ENCODE measurements at regions not wholly inside any gene's neighbourhood (a gene's known extent, or its start where the extent isn't known, plus 50 kb on each side); places are given as distances from the start of the nearest gene placed in this dataset.
"Not testable (repeated sequence)": the region's sequence is repeated elsewhere in the genome, so short reads cannot be mapped to it uniquely, and the experiment has no call there.

DNA sequence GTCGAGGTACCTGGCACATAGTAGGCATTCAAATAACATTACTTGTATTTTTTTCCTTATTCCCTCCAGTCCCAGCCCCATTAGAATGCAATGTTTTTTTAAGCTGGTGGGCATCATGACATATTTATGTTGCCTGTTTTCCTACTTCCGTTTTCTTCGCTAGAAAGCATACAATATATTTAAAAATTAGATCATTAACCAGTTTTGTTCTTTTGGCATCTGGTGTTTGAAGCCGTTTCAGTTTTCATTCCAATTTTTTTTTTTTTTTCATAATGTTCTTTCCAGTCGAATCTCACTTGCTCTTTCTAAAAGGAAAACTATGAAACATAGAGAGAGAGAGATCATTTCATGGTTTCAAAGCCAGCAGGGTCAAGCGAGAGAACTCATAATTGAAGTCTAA lies 228.3 kb upstream of the C9orf72 start:
- no peak for DNase-seq
- no peaks in the 10 kb centered on the region for H3K36me3 Mint-ChIP-seq
- no peaks in the 10 kb centered on the region for H3K4me1 Mint-ChIP-seq
- intact Hi-C loops (cut with micrococcal nuclease): no loop called here
- no peaks in the 10 kb centered on the region for H3K27me3 Mint-ChIP-seq
- POLR2A ChIA-PET (ENCODE audit: partially characterized antibody): no interaction called here
- CTCF ChIA-PET (ENCODE audit: partially characterized antibody): no interaction called here
- no peaks in the 10 kb centered on the region for H3K27me3 ChIP-seq (ENCODE audit: insufficient read depth, low read length)
- no peak overlapping the region for H3K4me3 ChIP-seq (ENCODE audit: low read length in 2 of 2)
- H3K4me3 Mint-ChIP-seq: no peak overlapping the region
- no peaks in the 10 kb centered on the region for H3K9me3 ChIP-seq (ENCODE audit: control insufficient read depth in 1 of 2, low read length in 2 of 2)
- H3K4me1 ChIP-seq (ENCODE audit: insufficient read depth, low read length): no peaks in the 10 kb centered on the region
- no peaks in the 10 kb centered on the region for H3K36me3 ChIP-seq (ENCODE audit: insufficient read depth, low read length)
- H3K27ac ChIP-seq (ENCODE audit: low read depth, low read length): no peak overlapping the region
- no peaks in the 10 kb centered on the region for H3K9me3 Mint-ChIP-seq
- H3K27ac Mint-ChIP-seq: no peak overlapping the region

DNA sequence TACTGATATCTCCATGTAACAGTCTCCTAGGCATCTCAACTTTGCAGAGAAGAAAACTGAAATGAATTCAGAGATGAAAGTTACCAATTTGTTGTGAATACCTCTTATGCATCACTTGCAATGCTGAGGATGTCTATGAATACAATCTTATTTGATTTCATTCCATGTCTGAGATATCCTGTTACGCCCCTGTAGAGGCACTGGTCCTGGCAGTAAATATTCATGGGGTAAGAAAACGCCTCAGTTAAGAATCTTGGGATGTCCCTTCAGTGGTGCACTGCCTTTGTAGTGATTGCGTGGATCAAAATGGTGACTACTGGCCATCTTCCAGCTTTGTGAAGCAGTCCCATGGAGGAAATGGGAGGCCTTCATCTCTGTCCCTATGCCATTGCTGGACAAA lies 229.1 kb upstream of the C9orf72 start:
- POLR2A ChIA-PET (ENCODE audit: partially characterized antibody): no interaction called here
- Histone ChIP-seq H3K27me3 (ENCODE audit: insufficient read depth, low read length) (no peaks in the 10 kb centered on the region), H3K27ac (ENCODE audit: low read depth, low read length) (no peak overlapping the region), H3K4me3 (ENCODE audit: low read length in 2 of 2) (no peak overlapping the region), H3K9me3 (ENCODE audit: control insufficient read depth in 1 of 2, low read length in 2 of 2) (no peaks in the 10 kb centered on the region), H3K36me3 (ENCODE audit: insufficient read depth, low read length) (no peaks in the 10 kb centered on the region), H3K4me1 (ENCODE audit: insufficient read depth, low read length) (no peaks in the 10 kb centered on the region)
- CTCF ChIA-PET (ENCODE audit: partially characterized antibody): no interaction called here
- Mint-ChIP-seq H3K36me3 (no peaks in the 10 kb centered on the region), H3K27me3 (no peaks in the 10 kb centered on the region), H3K4me1 (no peaks in the 10 kb centered on the region), H3K9me3 (no peaks in the 10 kb centered on the region), H3K27ac (no peak overlapping the region), H3K4me3 (no peak overlapping the region)
- intact Hi-C loops (cut with micrococcal nuclease): no loop called here
- no peak for DNase-seq

DNA sequence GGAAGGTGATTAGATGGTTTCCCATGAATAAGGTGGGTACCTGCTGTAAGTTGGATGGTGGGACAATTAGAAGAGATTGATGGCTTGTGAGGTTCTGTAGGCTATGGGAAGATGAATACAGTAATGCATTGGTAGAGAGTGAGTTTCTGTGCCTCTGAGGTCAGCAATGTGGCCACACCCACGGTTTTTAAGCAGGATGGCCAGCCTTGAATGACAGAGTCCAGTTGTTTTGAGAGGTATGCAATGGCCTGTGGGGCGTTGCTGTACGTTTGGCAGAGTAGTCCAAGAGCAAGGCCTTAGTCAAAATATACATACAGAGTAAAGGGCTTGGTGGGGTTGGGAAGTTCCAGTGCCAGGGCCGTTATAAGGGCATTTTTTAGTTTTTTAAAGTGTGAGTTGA lies 235.6 kb upstream of the C9orf72 start:
- Mint-ChIP-seq H3K36me3 (no peaks in the 10 kb centered on the region), H3K4me3 (no peak overlapping the region), H3K9me3 (no peaks in the 10 kb centered on the region), H3K27ac (no peak overlapping the region), H3K27me3 (peaks cover 0 to 2% of the 10 kb centered on the region in 2 donors), H3K4me1 (no peaks in the 10 kb centered on the region)
- ChIA-PET POLR2A (ENCODE audit: partially characterized antibody) (no interaction called here), CTCF (ENCODE audit: partially characterized antibody) (no interaction called here)
- Histone ChIP-seq H3K27me3 (ENCODE audit: insufficient read depth, low read length) (no peaks in the 10 kb centered on the region), H3K36me3 (ENCODE audit: insufficient read depth, low read length) (no peaks in the 10 kb centered on the region), H3K4me1 (ENCODE audit: insufficient read depth, low read length) (no peaks in the 10 kb centered on the region), H3K27ac (ENCODE audit: low read depth, low read length) (no peak overlapping the region), H3K4me3 (ENCODE audit: low read length in 2 of 2) (no peak overlapping the region), H3K9me3 (ENCODE audit: control insufficient read depth in 1 of 2, low read length in 2 of 2) (no peaks in the 10 kb centered on the region)
- no peak for DNase-seq
- intact Hi-C loops (cut with micrococcal nuclease): no loop called here

DNA sequence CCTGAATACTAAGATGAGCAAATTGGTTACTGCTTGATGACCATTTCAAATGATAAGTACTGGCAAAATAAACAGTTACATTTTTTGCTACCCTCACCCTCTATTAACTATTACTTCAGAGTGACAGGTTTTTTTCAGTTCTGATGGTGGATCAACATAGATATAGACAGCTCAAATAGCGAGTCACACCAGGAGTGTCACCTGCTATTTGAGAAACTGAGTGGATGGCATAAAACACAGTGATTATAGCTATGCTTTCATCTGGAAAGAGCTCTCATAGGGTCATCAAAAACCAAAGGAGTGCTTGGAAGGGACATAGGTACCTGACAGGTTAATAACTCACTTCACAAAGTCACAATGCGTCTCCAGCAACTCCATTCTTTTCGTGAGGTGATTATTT lies 244.5 kb upstream of the C9orf72 start:
- peaks cover 0 to 2% (median 0%) of the 10 kb centered on the region in 8 donors for H3K9me3 Mint-ChIP-seq

DNA sequence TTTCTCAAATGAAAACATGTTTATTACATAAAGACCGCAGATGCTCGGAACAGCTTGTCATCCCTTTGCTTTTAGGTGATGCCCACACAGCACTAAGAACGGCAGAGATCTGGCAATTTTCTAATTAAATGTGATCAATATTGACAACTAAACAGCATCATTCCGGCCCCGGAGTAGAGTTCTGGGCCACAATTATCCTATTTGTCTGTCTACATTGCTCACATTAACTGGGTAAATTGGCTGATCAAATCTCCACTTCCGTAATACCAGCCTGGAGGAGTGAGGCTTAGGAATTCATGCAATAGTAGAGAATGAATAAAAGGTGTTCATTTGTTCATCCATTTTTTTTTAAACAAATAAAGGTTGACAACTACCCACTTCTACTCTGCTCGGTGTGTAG lies 245.1 kb upstream of the C9orf72 start:
- H3K9me3 ChIP-seq (ENCODE audit: control insufficient read depth in 1 of 2, low read length in 2 of 2): no peaks in the 10 kb centered on the region
- no peaks in the 10 kb centered on the region for H3K36me3 Mint-ChIP-seq
- CTCF ChIA-PET (ENCODE audit: partially characterized antibody): no interaction called here
- H3K4me3 ChIP-seq (ENCODE audit: low read length in 2 of 2): no peak overlapping the region
- no peaks in the 10 kb centered on the region for H3K4me1 Mint-ChIP-seq
- no peaks in the 10 kb centered on the region for H3K27me3 ChIP-seq (ENCODE audit: insufficient read depth, low read length)
- peaks cover 0 to 2% (median 0%) of the 10 kb centered on the region in 8 donors for H3K9me3 Mint-ChIP-seq
- no peak overlapping the region for H3K27ac Mint-ChIP-seq
- H3K4me1 ChIP-seq (ENCODE audit: insufficient read depth, low read length): no peaks in the 10 kb centered on the region
- peaks cover 0 to 2% of the 10 kb centered on the region in 2 donors for H3K27me3 Mint-ChIP-seq
- no peak for DNase-seq
- H3K4me3 Mint-ChIP-seq: no peak overlapping the region
- H3K36me3 ChIP-seq (ENCODE audit: insufficient read depth, low read length): no peaks in the 10 kb centered on the region
- no peak overlapping the region for H3K27ac ChIP-seq (ENCODE audit: low read depth, low read length)
- intact Hi-C loops (cut with micrococcal nuclease): no loop called here
- POLR2A ChIA-PET (ENCODE audit: partially characterized antibody): no interaction called here

More for the DNA sequence above, 244.5 kb upstream of the C9orf72 start:
- no peak overlapping the region for H3K27ac Mint-ChIP-seq
- H3K27me3 Mint-ChIP-seq: peaks cover 0 to 2% of the 10 kb centered on the region in 2 donors
- no peak overlapping the region for H3K4me3 ChIP-seq (ENCODE audit: low read length in 2 of 2)
- no peak for DNase-seq
- H3K27ac ChIP-seq (ENCODE audit: low read depth, low read length): no peak overlapping the region
- CTCF ChIA-PET (ENCODE audit: partially characterized antibody): no interaction called here
- no peaks in the 10 kb centered on the region for H3K4me1 ChIP-seq (ENCODE audit: insufficient read depth, low read length)
- no peaks in the 10 kb centered on the region for H3K36me3 ChIP-seq (ENCODE audit: insufficient read depth, low read length)
- POLR2A ChIA-PET (ENCODE audit: partially characterized antibody): no interaction called here
- no peaks in the 10 kb centered on the region for H3K36me3 Mint-ChIP-seq
- no peaks in the 10 kb centered on the region for H3K9me3 ChIP-seq (ENCODE audit: control insufficient read depth in 1 of 2, low read length in 2 of 2)
- no peaks in the 10 kb centered on the region for H3K4me1 Mint-ChIP-seq
- no peak overlapping the region for H3K4me3 Mint-ChIP-seq
- no peaks in the 10 kb centered on the region for H3K27me3 ChIP-seq (ENCODE audit: insufficient read depth, low read length)
- intact Hi-C loops (cut with micrococcal nuclease): no loop called here

DNA sequence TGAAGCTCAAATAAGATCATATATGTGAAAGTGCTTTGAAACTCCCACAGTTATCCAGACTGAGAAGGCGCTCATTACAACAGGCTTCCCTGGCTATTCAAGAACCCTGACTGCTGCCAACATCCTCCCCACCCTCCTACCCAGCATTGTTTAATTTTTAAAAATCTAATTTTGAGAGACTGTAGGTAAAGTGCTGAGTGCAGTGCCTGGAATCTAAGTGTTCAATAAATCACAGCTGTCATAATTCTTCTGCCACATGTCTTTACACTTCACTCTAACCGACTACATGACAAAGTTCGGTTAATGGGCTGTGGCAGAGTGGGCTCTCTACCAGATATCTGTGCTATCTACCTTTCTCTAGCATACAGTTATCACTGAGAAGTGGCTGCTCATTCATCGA lies 255.6 kb upstream of the C9orf72 start:
- no peak overlapping the region for H3K4me3 Mint-ChIP-seq
- no peaks in the 10 kb centered on the region for H3K36me3 ChIP-seq (ENCODE audit: insufficient read depth, low read length)
- H3K4me3 ChIP-seq (ENCODE audit: low read length in 2 of 2): no peak overlapping the region
- H3K4me1 Mint-ChIP-seq: no peaks in the 10 kb centered on the region
- peaks cover 0 to 2% (median 0%) of the 10 kb centered on the region in 8 donors for H3K9me3 Mint-ChIP-seq
- ChIA-PET CTCF (ENCODE audit: partially characterized antibody) (no interaction called here), POLR2A (ENCODE audit: partially characterized antibody) (no interaction called here)
- no peak for DNase-seq
- no peak overlapping the region for H3K27ac ChIP-seq (ENCODE audit: low read depth, low read length)
- H3K4me1 ChIP-seq (ENCODE audit: insufficient read depth, low read length): no peaks in the 10 kb centered on the region
- H3K36me3 Mint-ChIP-seq: no peaks in the 10 kb centered on the region
- no peak overlapping the region for H3K27ac Mint-ChIP-seq
- H3K9me3 ChIP-seq (ENCODE audit: control insufficient read depth in 1 of 2, low read length in 2 of 2): no peaks in the 10 kb centered on the region
- intact Hi-C loops (cut with micrococcal nuclease): no loop called here
- H3K27me3 ChIP-seq (ENCODE audit: insufficient read depth, low read length): no peaks in the 10 kb centered on the region
- no peaks in the 10 kb centered on the region for H3K27me3 Mint-ChIP-seq

DNA sequence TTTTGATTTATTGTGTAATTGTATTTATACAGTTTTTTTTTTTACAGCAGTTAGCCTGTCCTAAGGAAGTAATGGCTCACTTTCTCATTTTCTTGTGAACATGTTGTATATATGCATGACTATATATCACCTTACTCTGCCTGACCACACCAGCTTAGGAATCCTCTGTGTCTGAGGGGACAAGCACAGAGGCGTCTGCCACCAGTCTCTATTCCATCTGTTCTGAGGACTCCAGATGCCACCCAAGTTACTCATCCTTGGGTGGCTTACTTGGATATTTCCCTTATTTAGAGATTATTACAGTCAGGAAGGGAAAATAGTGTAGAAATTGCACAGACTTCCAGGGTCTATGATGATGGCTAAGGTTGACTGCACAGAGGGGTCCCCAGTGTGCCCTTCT lies 256.3 kb upstream of the C9orf72 start:
- Histone ChIP-seq H3K27me3 (ENCODE audit: insufficient read depth, low read length) (no peaks in the 10 kb centered on the region), H3K9me3 (ENCODE audit: control insufficient read depth in 1 of 2, low read length in 2 of 2) (no peaks in the 10 kb centered on the region), H3K36me3 (ENCODE audit: insufficient read depth, low read length) (no peaks in the 10 kb centered on the region), H3K27ac (ENCODE audit: low read depth, low read length) (no peak overlapping the region), H3K4me1 (ENCODE audit: insufficient read depth, low read length) (no peaks in the 10 kb centered on the region), H3K4me3 (ENCODE audit: low read length in 2 of 2) (no peak overlapping the region)
- DNase-seq: no peak
- POLR2A ChIA-PET (ENCODE audit: partially characterized antibody): no interaction called here
- CTCF ChIA-PET (ENCODE audit: partially characterized antibody): no interaction called here
- H3K4me1 Mint-ChIP-seq: no peaks in the 10 kb centered on the region
- intact Hi-C loops (cut with micrococcal nuclease): no loop called here
- H3K36me3 Mint-ChIP-seq: no peaks in the 10 kb centered on the region
- no peaks in the 10 kb centered on the region for H3K27me3 Mint-ChIP-seq
- no peak overlapping the region for H3K27ac Mint-ChIP-seq
- H3K9me3 Mint-ChIP-seq: peaks cover 0 to 3% (median 0%) of the 10 kb centered on the region in 8 donors
- H3K4me3 Mint-ChIP-seq: no peak overlapping the region

DNA sequence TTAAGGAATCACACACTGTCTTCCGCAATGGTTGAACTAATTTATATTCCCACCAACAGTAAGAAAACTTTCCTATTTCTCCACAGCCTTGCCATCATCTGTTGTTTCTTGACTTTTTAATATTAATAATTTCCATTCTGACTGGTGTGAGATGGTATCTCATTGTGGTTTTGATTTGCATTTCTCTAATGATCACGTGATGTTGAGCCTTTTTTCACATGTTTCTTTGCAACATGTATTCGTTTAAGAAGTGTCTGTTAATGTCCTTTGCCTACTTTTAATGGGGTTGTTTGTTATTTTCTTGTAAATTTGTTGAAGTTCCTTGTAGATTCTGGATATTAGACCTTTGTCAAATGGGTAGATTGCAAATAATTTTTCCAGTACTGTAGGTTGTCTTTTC lies 258.8 kb upstream of the C9orf72 start:
- intact Hi-C loops (cut with micrococcal nuclease); H3K27ac ChIP-seq (ENCODE audit: low read depth, low read length); POLR2A ChIA-PET (ENCODE audit: partially characterized antibody); H3K4me1 Mint-ChIP-seq; H3K27me3 ChIP-seq (ENCODE audit: insufficient read depth, low read length); H3K27me3 Mint-ChIP-seq; H3K36me3 Mint-ChIP-seq; H3K9me3 Mint-ChIP-seq; H3K4me1 ChIP-seq (ENCODE audit: insufficient read depth, low read length); H3K4me3 ChIP-seq (ENCODE audit: low read length in 2 of 2); CTCF ChIA-PET (ENCODE audit: partially characterized antibody); H3K27ac Mint-ChIP-seq; DNase-seq; H3K4me3 Mint-ChIP-seq; H3K9me3 ChIP-seq (ENCODE audit: control insufficient read depth in 1 of 2, low read length in 2 of 2); H3K36me3 ChIP-seq (ENCODE audit: insufficient read depth, low read length): not testable (repeated sequence)

All from CD4-positive, alpha-beta memory T cell (primary cell).